Hepatocyte (in vitro differentiated cells): ENCODE measurements at regions not wholly inside any gene's neighbourhood (a gene's known extent, or its start where the extent isn't known, plus 50 kb on each side); places are given as distances from the start of the nearest gene placed in this dataset.
A peak's percentile ranks its signal among the peaks of the same experiment; 100 is the strongest.

Source experiments
- DNase-seq: peaks from one replicate; pipeline ENCODE4 v3.0.0-alpha.2; 2016; ENCODE audit warnings: low spot score
- H2AFZ ChIP-seq: fragments of 200-600 bp; sonication (generic); 2 replicates; pipeline ENCODE4 v1.6.0; 2016; ENCODE audit warnings: antibody characterized with exemption, mild to moderate bottlenecking
- H3K27ac ChIP-seq: fragments of 200-600 bp; sonication (generic); 2 replicates; pipeline ENCODE4 v1.5.1; 2016; ENCODE audit warnings: mild to moderate bottlenecking
- H3K27me3 ChIP-seq: fragments of 200-600 bp; sonication (generic); 2 replicates; pipeline ENCODE4 v1.6.1; 2016
- H3K36me3 ChIP-seq: fragments of 200-600 bp; sonication (generic); replicated peaks from 2 replicates; pipeline ENCODE4 v1.5.1; 2016; ENCODE audit warnings: low read depth; ENCODE audit not compliant: insufficient read depth
- H3K4me1 ChIP-seq: fragments of 200-600 bp; sonication (generic); 2 replicates; pipeline ENCODE4 v1.5.1; 2016; ENCODE audit warnings: mild to moderate bottlenecking, moderate library complexity; ENCODE audit not compliant: insufficient read depth
- H3K4me2 ChIP-seq: fragments of 200-600 bp; sonication (generic); 2 replicates; pipeline ENCODE4 v1.6.0; 2016
- H3K4me3 ChIP-seq: fragments of 200-600 bp; sonication (generic); 2 replicates; pipeline ENCODE4 v1.5.1; 2016; ENCODE audit warnings: mild to moderate bottlenecking
- H3K79me2 ChIP-seq: fragments of 200-600 bp; sonication (generic); 2 replicates; pipeline ENCODE4 v1.6.0; 2017; ENCODE audit warnings: mild to moderate bottlenecking
- H3K9me2 ChIP-seq: fragments of 200-600 bp; sonication (generic); replicated peaks from 2 replicates; pipeline ENCODE4 v1.6.0; 2017; ENCODE audit warnings: mild to moderate bottlenecking; ENCODE audit not compliant: insufficient read depth
- H3K9me3 ChIP-seq: fragments of 200-600 bp; sonication (generic); 2 replicates; pipeline ENCODE4 v1.5.1; 2016; ENCODE audit warnings: low read depth, mild to moderate bottlenecking
- H4K20me1 ChIP-seq: fragments of 200-600 bp; sonication (generic); 2 replicates; pipeline ENCODE4 v1.6.0; 2016; ENCODE audit warnings: mild to moderate bottlenecking; ENCODE audit not compliant: insufficient read depth, poor library complexity, severe bottlenecking
- EZH2 ChIP-seq: fragments of 200-600 bp; sonication (generic); IDR thresholded peaks from 2 replicates; pipeline ENCODE4 v1.6.1; 2016; ENCODE audit warnings: antibody characterized with exemption, mild to moderate bottlenecking, borderline replicate concordance
- EZH2phosphoT487 ChIP-seq: fragments of 200-600 bp; sonication (generic); IDR thresholded peaks from one replicate; pipeline ENCODE4 v1.6.1; 2018; ENCODE audit warnings: antibody characterized with exemption, mild to moderate bottlenecking, low read depth, moderate library complexity; ENCODE audit not compliant: unreplicated experiment, severe bottlenecking
- WGBS: methylation state at CpG from one replicate; pipeline ENCODE4 v1.1.6; 2016; ENCODE audit warnings: low lambda C conversion rate; ENCODE audit errors: missing lambda C conversion rate; 5-methylcytosine and 5-hydroxymethylcytosine counted together
- TF ChIP-seq, protein P1 (sequence below): fragments of 200-600 bp; sonication (generic); IDR thresholded peaks from 2 replicates; pipeline ENCODE4 v1.5.1; 2016; ENCODE audit warnings: antibody characterized with exemption, mild to moderate bottlenecking; ENCODE audit not compliant: poor library complexity

DNA sequence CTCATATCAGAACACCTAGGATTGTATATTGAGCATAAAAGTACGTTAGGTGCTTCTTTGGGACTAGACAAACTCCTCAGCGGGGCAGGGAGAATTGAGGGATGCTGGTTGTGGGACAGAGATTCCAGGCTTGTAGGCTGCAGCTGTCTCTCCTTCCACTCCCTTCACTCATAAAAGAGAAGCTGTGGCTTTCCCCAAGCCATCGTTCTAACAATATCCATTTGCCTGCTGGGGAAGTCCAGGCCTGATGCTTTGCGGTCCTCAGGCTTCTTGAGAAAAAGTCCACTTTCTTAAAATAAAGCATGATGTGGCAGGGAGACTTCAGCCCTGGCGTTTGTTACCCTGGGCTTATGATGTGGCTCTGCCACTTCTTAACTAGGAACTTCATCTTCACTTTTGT, 129.3 kb upstream of the OSMR start:
- H2AFZ ChIP-seq: no peak overlapping the region
- peaks cover 10% of the 10 kb centered on the region for H3K4me1 ChIP-seq
- WGBS: 65% methylated on average over 5 of the region's 5 CpGs
- H3K27ac ChIP-seq: no peak overlapping the region
- no peak overlapping the region for H3K4me3 ChIP-seq
- H3K36me3 ChIP-seq: no peaks in the 10 kb centered on the region
- H3K27me3 ChIP-seq: peaks cover 11% of the 10 kb centered on the region
- H4K20me1 ChIP-seq: no peaks in the 10 kb centered on the region
- no peak overlapping the region for H3K4me2 ChIP-seq
- DNase-seq: no peak
- H3K9me3 ChIP-seq: no peaks in the 10 kb centered on the region
- no peaks in the 10 kb centered on the region for H3K9me2 ChIP-seq
- no peaks in the 10 kb centered on the region for H3K79me2 ChIP-seq
- TF ChIP-seq, protein P1, sequence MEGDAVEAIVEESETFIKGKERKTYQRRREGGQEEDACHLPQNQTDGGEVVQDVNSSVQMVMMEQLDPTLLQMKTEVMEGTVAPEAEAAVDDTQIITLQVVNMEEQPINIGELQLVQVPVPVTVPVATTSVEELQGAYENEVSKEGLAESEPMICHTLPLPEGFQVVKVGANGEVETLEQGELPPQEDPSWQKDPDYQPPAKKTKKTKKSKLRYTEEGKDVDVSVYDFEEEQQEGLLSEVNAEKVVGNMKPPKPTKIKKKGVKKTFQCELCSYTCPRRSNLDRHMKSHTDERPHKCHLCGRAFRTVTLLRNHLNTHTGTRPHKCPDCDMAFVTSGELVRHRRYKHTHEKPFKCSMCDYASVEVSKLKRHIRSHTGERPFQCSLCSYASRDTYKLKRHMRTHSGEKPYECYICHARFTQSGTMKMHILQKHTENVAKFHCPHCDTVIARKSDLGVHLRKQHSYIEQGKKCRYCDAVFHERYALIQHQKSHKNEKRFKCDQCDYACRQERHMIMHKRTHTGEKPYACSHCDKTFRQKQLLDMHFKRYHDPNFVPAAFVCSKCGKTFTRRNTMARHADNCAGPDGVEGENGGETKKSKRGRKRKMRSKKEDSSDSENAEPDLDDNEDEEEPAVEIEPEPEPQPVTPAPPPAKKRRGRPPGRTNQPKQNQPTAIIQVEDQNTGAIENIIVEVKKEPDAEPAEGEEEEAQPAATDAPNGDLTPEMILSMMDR: no peak
- TF ChIP-seq EZH2 (no peak), EZH2phosphoT487 (no peak)

DNA sequence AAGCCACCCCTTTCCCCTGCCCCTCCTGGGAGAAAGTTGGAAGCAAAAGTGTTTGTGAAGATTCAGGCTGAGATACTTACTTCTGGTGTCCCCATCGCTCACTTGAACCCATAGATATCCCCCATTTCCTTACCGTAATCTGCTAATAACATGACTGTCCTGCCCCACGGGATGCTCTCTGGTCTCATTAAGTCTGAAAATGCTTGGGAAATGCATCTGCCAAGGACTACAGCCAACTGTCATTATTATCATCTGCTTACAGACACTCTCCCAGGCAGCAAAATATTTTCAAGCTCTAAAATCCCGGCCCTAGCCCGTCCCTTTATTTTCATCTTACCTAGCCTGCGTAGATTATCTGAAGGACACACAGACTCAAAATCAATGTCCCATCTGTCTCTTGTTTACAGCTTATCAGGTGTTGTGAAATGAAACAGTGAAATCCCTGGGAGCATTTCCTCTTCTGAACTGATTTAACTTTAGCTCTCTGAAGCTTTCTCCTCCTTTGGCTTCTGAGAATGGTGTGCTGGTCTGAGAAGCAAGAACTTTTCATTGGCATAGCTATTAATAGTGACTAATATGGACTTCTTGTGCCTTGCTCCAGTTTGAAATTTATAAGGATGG, 126.9 kb upstream of the OSMR start:
- no peak overlapping the region for H3K4me3 ChIP-seq
- peaks cover 10% of the 10 kb centered on the region for H3K4me1 ChIP-seq
- DNase-seq: peak; percentile 4
- no peaks in the 10 kb centered on the region for H3K79me2 ChIP-seq
- H3K27me3 ChIP-seq: peaks cover 3% of the 10 kb centered on the region
- no peaks in the 10 kb centered on the region for H3K9me3 ChIP-seq
- no peaks in the 10 kb centered on the region for H3K36me3 ChIP-seq
- 41% methylated on average over 6 of the region's 6 CpGs for WGBS
- TF ChIP-seq EZH2phosphoT487 (no peak), EZH2 (no peak)
- TF ChIP-seq, protein P1: no peak
- peak overlapping the region; percentile 42 for H3K27ac ChIP-seq
- H3K9me2 ChIP-seq: no peaks in the 10 kb centered on the region
- no peaks in the 10 kb centered on the region for H4K20me1 ChIP-seq
- H2AFZ ChIP-seq: no peak overlapping the region
- H3K4me2 ChIP-seq: peak overlapping the region; percentile 22

DNA sequence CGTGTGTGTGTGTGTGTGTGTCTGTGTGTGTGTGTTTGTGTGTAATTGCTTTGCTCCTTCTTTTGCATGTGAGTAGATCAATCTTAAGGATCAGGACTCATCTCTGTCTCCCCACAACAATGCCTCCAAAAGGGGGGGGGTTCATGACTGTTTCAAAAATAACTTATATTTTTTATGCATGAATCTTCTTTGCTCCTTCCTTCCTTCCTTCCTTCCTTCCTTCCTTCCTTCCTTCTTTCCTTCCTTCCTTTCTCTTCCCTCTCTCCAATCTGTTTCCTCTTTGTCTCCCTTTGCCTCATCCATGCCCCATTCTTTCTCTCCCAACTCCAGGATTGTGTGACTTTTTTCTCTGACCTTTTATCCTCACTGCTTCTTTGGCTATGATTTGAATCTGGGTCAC, 126.4 kb upstream of the OSMR start:
- Histone ChIP-seq H4K20me1 (no peaks in the 10 kb centered on the region), H3K79me2 (no peaks in the 10 kb centered on the region), H3K9me2 (no peaks in the 10 kb centered on the region), H3K4me1 (peaks cover 10% of the 10 kb centered on the region), H3K4me3 (no peak overlapping the region), H2AFZ (no peak overlapping the region), H3K9me3 (no peaks in the 10 kb centered on the region), H3K27ac (peak overlapping the region; percentile 42), H3K27me3 (peaks cover 3% of the 10 kb centered on the region), H3K4me2 (peak overlapping the region; percentile 22), H3K36me3 (no peaks in the 10 kb centered on the region)
- WGBS: 79% methylated on average over 1 of the region's 1 CpG
- no peak for DNase-seq
- TF ChIP-seq EZH2 (no peak), EZH2phosphoT487 (no peak)
- TF ChIP-seq, protein P1: no peak

DNA sequence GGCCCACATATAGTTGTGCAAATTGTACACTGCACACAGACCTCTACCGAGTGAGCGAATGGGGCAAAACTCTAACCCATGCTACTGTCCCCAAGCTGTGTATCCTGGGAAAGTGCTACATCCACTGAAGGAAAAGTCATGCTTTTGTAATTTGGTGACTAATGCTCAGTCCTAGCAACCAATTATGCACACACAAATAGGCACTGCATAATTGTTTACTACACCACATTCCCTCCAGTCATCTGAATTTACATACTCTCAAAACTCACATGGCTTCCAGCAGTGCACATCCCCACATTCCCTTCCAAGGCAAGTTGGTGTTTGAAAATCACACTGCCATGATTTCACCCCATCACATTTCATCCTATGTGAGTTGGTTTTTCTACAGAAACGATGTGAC, 125.9 kb upstream of the OSMR start:
- peaks cover 10% of the 10 kb centered on the region for H3K4me1 ChIP-seq
- no peaks in the 10 kb centered on the region for H3K9me3 ChIP-seq
- peaks cover 3% of the 10 kb centered on the region for H3K27me3 ChIP-seq
- DNase-seq: peak; percentile 2
- no peak overlapping the region for H3K4me3 ChIP-seq
- TF ChIP-seq EZH2 (no peak), EZH2phosphoT487 (no peak)
- TF ChIP-seq, protein P1: no peak
- no peak overlapping the region for H3K4me2 ChIP-seq
- no peaks in the 10 kb centered on the region for H3K36me3 ChIP-seq
- no peak overlapping the region for H2AFZ ChIP-seq
- no peaks in the 10 kb centered on the region for H3K79me2 ChIP-seq
- no peaks in the 10 kb centered on the region for H4K20me1 ChIP-seq
- H3K9me2 ChIP-seq: no peaks in the 10 kb centered on the region
- H3K27ac ChIP-seq: no peak overlapping the region
- WGBS: 86% methylated on average over 3 of the region's 3 CpGs
